Right ventricle myocardium superior (tissue), 1 donor: ENCODE measurements at regions not wholly inside any gene's neighbourhood (a gene's known extent, or its start where the extent isn't known, plus 50 kb on each side); places are given as distances from the start of the nearest gene placed in this dataset.

ENCODE experiments used
- ATAC-seq: fragments of 200-7000 bp; cut with Tn5 transposase; one replicate; pipeline ENCODE4 v1.9.1; 2020; ENCODE audit warnings: mild to moderate bottlenecking; ENCODE audit not compliant: poor library complexity
- DNase-seq: peaks from one replicate; pipeline ENCODE4 v3.0.0-alpha.2; 2020
- intact Hi-C: fragments of 100-400 bp; cut with DNase I; formaldehyde crosslinking; loops from one replicate; pipeline ENCODE4 v1.11.2; 2022
- donor health status: DM: no; HTN: yes; CAD: no; lungs with severe emphysema.

- peak; percentile 76 for ATAC-seq
- intact Hi-C loops = no loop called here
- DNase-seq = no peak
These were observed 230.4 kb upstream of the GATB start for GRCh38 chr4:151991001-151991883.

- intact Hi-C loops = no loop called here
- no peak for ATAC-seq
- DNase-seq = no peak
These were observed 229.4 kb upstream of the GATB start for GRCh38 chr4:151990201-151990600.

- ATAC-seq (no peak), DNase-seq (no peak)
- intact Hi-C loops = no loop called here
These were observed 227.8 kb upstream of the GATB start for GRCh38 chr4:151988591-151988990.

DNA sequence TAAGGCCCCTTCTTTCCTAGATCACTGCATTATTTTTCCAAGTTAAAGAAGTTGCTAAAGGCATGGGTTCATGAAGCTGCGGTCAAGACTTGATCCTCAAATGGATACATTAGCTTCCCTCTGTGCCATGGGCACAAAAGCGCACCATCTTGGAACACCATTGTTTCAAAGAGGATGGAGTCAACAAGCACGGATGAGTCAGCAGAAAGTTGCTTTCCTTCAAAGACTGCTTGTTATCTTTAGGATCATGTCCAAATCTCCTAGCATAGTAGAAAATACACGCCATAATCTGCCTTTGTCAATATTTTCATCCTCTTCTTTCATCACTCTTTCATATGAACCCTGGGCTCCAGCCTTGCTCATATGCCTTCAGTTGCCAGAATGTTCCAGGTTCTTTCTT lies 226.8 kb upstream of the GATB start:
- DNase-seq (no peak), ATAC-seq (no peak)
- intact Hi-C loops = no loop called here

- intact Hi-C loops = no loop called here
- DNase-seq (no peak), ATAC-seq (no peak)
These were observed 223.0 kb upstream of the GATB start for GRCh38 chr4:151983854-151984253.

DNA sequence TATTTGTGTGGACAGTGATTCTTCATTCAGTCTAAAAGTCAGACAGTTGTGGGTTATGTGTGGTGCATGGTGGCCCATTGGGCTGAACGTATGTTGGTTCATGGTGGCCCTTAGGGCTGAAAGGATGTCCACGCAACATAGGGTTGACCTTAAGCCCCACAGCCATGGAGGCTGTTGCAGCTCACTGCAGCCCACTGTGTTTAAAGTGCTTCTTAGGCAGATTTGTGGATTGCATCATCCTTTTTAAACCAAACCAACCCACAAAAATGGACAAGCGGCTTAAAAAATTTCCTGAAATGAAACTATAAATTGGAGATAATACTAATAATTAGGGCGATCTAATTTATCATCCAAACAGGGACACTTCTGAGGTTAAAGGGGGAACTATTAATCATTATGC lies 219.0 kb upstream of the GATB start:
- intact Hi-C loops = no loop called here
- no peak for ATAC-seq
- DNase-seq = no peak

- DNase-seq (no peak), ATAC-seq (no peak)
- intact Hi-C loops = no loop called here
These were observed 207.8 kb upstream of the GATB start for GRCh38 chr4:151968643-151969042.

GRCh38 chr4:151967074-151967473 lies 206.3 kb upstream of the GATB start:
- no peak for ATAC-seq
- intact Hi-C loops = no loop called here

DNA sequence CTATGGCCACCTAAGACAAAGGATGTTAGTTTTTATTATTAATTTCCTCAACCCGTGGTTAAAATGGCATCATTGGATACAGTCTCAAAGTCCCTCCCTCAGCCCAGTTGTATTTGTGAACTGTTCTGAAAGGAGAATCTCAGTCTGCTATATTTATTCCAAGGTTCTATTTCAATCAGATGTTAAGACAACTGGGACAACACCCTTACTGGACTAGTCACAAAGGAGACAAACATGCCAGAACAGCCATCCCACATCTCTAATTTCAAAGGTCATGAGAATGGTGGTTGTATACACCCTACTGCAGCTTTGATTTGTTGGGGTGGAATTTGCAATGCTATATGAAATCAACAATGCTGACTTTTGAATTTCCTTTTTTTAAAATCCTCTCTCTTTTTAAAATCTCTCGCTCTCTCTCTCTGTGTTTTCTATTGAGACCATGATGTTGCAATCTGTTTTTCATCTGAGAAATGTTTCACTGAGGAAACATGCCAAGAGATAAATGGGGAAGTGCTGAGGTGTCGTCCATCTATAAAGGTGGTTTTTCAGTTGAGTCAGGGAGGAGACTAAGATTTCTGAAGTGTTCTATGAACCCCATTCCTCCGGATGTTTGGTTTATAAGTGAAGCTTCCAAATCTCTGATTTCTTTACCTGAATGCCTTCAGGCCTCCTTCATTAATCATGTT lies 201.5 kb upstream of the GATB start:
- ATAC-seq = no peak
- intact Hi-C loops = no loop called here
- DNase-seq = no peak

More at GRCh38 chr4:151967074-151967473, 206.3 kb upstream of the GATB start:
- DNase-seq = no peak

DNA sequence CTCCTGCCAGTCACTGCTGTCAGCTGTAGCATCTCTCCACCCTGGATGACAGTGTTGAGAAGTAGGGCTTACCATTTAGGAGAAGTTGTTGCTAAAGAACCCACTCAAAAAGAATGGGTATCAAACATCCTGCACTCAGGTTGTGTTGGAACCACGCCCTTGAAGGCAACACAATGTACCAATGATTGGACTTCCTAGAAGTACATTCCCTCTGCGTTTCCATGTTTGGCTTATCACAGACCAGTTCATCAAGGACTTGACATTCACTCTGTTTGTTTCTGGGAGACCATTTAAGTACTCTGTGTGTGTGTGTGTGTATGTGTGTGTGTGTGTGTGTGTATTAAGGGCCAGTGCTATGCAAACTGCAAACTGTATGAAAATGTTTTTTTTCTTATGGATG lies 200.6 kb upstream of the GATB start:
- intact Hi-C loops = no loop called here
- ATAC-seq (peak; percentile 71), DNase-seq (no peak)

DNA sequence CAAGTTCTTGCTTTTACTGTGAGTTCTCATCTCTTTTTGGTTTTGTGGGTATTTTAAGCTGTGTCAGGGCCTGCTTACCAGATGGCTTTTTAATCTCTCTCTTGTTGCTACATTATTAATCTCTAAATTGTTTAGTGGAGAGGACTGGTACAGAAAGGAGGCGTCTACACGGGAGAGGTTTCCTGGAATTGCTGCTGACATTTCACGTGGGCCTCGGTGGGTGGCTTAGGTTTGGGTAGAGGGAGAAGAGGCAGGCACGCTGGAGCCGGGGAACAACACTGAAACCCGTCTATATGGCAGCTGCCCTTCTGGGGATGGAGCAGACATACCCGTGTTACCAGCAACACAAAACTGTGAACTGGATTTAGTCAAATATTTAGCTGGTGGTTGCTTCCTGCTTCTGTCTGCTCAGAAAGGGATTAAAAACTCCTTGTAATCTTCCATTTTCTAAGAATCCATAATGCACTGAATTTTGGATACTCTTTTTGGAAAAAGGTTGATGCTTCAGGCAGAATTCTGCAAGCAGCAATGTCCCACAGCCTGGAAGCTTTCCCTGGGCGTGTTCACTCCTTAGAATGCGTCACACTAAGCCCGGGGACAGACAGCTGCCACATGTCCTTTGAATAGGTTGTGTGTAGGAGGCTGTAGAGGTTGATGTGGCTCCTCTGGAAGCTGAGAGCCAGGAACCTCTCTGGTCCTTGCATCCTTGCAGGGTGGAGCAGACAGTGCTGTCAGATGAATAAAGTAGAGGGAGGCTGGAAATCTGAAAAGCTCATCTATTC lies 199.8 kb upstream of the GATB start:
- intact Hi-C loops = no loop called here
- ATAC-seq (no peak), DNase-seq (no peak)

GRCh38 chr4:151957153-151957552 lies 196.3 kb upstream of the GATB start:
- intact Hi-C loops = no loop called here
- no peak for DNase-seq

GRCh38 chr4:151955721-151956380 lies 195.0 kb upstream of the GATB start:
- intact Hi-C loops = no loop called here
- DNase-seq (no peak), ATAC-seq (no peak)

More at GRCh38 chr4:151957153-151957552, 196.3 kb upstream of the GATB start:
- ATAC-seq = peak; percentile 49

DNA sequence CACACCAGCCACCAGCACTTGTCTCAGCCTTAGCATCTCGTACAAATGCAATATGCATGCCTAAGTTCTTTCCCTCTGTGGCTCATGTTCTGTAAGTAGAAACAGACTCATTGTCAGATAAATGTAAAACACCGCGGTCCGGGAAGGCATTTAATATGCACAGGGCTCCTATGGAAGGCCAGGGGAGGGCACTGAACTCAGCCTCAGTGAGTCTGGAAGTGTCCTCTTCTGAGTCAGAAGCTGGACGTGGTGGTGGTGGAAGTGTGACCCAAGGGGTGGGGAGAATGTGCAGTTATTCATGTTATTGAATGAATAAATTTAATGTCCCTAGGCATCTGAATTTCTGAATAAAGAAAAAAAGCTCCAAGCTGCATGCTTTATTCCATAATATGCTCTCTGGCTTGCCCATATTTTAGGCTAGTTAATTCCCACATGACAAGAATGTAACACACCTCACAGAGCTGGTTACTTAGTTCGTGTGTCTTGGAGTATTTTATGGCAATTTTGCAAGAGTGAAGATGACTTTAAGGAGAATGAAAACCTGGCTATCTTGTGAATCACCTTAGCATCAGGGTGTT lies 193.1 kb upstream of the GATB start:
- no peak for ATAC-seq
- no peak for DNase-seq
- intact Hi-C loops = no loop called here

- DNase-seq (no peak), ATAC-seq (no peak)
- intact Hi-C loops = no loop called here
These were observed 192.5 kb upstream of the GATB start for GRCh38 chr4:151953312-151953711.

DNA sequence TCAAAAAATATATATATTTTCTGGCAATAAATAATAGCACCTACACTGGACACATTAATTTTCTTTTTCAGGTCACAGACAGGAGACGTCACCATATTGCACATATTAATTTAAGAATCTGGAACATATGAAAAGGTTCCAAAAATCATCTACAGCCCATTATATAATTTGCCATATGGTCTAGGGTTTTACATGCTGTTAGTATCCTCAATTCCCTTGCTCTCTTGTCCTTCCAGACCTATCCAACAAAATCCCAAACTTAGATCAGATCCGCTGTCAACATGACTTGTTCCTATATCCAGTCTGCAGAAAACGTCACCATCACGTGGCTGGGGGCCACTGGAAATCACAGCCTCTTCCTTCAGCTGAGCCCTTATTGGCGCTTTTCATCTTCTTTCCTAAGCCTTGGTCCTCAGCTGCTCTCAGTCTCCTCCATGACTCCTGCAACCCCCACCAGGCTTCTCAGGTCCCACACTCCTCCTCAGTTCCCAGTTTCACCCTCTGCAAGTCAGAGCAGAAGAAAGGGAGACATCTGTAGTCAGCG lies 192.0 kb upstream of the GATB start:
- ATAC-seq (no peak), DNase-seq (no peak)
- intact Hi-C loops = no loop called here

GRCh38 chr4:151952137-151952536 lies 191.3 kb upstream of the GATB start:
- no peak for ATAC-seq
- intact Hi-C loops = no loop called here

DNA sequence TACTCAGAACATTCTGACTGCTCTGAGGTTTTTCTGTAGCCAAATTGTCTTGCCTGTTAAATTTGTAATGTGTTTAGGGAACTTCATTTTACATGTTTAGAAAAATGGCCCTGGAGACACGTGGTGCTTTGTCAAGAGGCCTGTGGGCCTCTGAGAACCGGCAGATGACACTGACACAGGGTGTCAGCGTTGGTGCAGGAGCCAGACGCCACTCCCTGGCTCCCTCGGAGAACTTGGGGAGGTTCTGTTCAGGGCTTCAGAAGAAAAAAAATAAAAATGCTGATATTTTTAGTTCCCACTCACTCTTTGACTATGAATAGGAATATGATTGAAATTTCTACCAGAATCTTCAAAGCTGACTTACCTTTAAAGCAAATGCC lies 190.9 kb upstream of the GATB start:
- ATAC-seq (no peak), DNase-seq (no peak)
- intact Hi-C loops = no loop called here

More at GRCh38 chr4:151952137-151952536, 191.3 kb upstream of the GATB start:
- no peak for DNase-seq
